ENCODE measurements at regions not wholly inside any gene's neighbourhood (a gene's known extent, or its start where the extent isn't known, plus 50 kb on each side); places are given as distances from the start of the nearest gene placed in this dataset.

GRCh38 chr6:137349856-137350830 is 131.0 kb upstream of the IFNGR1 start:
- no peak for DNase-seq
- Histone ChIP-seq H3K36me3 (no peaks in the 10 kb centered on the region), H3K27me3 (no peaks in the 10 kb centered on the region), H3K9me3 (no peaks in the 10 kb centered on the region), H3K4me3 (peak overlapping the region in 1 of 4 donors; percentile 10), H3K4me1 (no peaks in the 10 kb centered on the region), H3K27ac (peak overlapping the region in 2 of 4 donors; percentile 6 to 18)
- TF ChIP-seq, protein P1, sequence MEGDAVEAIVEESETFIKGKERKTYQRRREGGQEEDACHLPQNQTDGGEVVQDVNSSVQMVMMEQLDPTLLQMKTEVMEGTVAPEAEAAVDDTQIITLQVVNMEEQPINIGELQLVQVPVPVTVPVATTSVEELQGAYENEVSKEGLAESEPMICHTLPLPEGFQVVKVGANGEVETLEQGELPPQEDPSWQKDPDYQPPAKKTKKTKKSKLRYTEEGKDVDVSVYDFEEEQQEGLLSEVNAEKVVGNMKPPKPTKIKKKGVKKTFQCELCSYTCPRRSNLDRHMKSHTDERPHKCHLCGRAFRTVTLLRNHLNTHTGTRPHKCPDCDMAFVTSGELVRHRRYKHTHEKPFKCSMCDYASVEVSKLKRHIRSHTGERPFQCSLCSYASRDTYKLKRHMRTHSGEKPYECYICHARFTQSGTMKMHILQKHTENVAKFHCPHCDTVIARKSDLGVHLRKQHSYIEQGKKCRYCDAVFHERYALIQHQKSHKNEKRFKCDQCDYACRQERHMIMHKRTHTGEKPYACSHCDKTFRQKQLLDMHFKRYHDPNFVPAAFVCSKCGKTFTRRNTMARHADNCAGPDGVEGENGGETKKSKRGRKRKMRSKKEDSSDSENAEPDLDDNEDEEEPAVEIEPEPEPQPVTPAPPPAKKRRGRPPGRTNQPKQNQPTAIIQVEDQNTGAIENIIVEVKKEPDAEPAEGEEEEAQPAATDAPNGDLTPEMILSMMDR (IDR thresholded peaks at IDR 0.05), result no peak
- no peak for TF ChIP-seq POLR2A (IDR thresholded peaks at IDR 0.05)
- 61 to 64% methylated on average over 11 of the region's 11 CpGs for WGBS, 2 donors
- intact Hi-C loops (cut with DNase I), result no loop called here

GRCh38 chr6:137348777-137349176 is 129.6 kb upstream of the IFNGR1 start:
- WGBS, 2 donors, result 68 to 85% methylated on average over 3 of the region's 3 CpGs
- H3K4me1 ChIP-seq, result no peaks in the 10 kb centered on the region
- H3K27me3 ChIP-seq, result no peaks in the 10 kb centered on the region
- TF ChIP-seq, protein P1 (IDR thresholded peaks at IDR 0.05), result no peak
- no peak for TF ChIP-seq POLR2A (IDR thresholded peaks at IDR 0.05)
- H3K27ac ChIP-seq, result no peak overlapping the region
- no peak overlapping the region for H3K4me3 ChIP-seq
- H3K9me3 ChIP-seq, result no peaks in the 10 kb centered on the region
- H3K36me3 ChIP-seq, result no peaks in the 10 kb centered on the region
- intact Hi-C loops (cut with DNase I), result no loop called here
- DNase-seq, result no peak

- intact Hi-C loops (cut with DNase I), result no loop called here
- DNase-seq, result no peak
- WGBS, 2 donors, result 88 to 89% methylated on average over 3 of the region's 3 CpGs
- Histone ChIP-seq H3K27ac (no peak overlapping the region), H3K36me3 (no peaks in the 10 kb centered on the region), H3K4me3 (peak overlapping the region in 2 of 4 donors; percentile 21 to 56), H3K27me3 (no peaks in the 10 kb centered on the region), H3K9me3 (no peaks in the 10 kb centered on the region), H3K4me1 (peaks cover 0 to 33% (median 16%) of the 10 kb centered on the region in 3 donors)
- TF ChIP-seq, protein P1 (IDR thresholded peaks at IDR 0.05), result no peak
- no peak for TF ChIP-seq POLR2A (IDR thresholded peaks at IDR 0.05)
Observed at GRCh38 chr6:137343241-137343640, 124.1 kb upstream of the IFNGR1 start.

DNA sequence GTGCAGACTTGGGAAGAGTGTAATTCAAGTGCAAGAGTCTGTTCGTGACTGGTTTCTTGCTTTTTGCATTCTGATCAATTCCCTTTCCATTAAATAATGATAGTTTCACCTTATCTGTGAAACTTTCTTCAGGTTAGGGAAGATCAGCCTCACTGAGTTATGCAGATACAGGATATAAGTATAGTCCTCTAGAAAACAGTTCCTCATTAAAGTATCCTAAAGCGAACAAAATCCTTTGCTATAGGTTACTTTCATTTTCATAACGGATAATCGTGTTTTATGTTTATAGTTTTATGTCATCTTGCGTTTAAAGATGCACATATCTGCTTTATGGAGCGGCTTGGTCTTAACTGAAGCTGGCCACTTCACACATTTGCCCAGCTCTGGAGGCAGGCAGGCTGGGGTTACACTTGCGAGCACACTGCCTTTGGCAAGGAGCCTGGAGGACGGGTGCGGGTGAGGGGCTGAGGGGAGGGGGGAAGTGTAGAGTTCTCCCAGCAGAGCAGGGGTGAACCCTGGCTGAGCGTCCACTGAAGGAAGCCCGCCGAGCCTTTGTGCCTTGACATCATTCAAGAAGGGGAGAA is 123.5 kb upstream of the IFNGR1 start:
- DNase-seq, result no peak
- no peak overlapping the region for H3K27ac ChIP-seq
- TF ChIP-seq, protein P1 (IDR thresholded peaks at IDR 0.05), result no peak
- no peak for TF ChIP-seq POLR2A (IDR thresholded peaks at IDR 0.05)
- H3K4me3 ChIP-seq, result peak overlapping the region in 3 of 4 donors; percentile 21 to 56 (median 31)
- intact Hi-C loops (cut with DNase I), result no loop called here
- no peaks in the 10 kb centered on the region for H3K36me3 ChIP-seq
- 43 to 45% methylated on average over 11 to 12 of the region's 12 CpGs for WGBS, 2 donors
- H3K4me1 ChIP-seq, result peaks cover 0 to 33% (median 16%) of the 10 kb centered on the region in 3 donors
- no peaks in the 10 kb centered on the region for H3K27me3 ChIP-seq
- no peaks in the 10 kb centered on the region for H3K9me3 ChIP-seq

- Histone ChIP-seq H3K27ac (no peak overlapping the region), H3K4me3 (no peak overlapping the region), H3K36me3 (no peaks in the 10 kb centered on the region), H3K4me1 (peaks cover 0 to 33% (median 16%) of the 10 kb centered on the region in 3 donors), H3K27me3 (no peaks in the 10 kb centered on the region), H3K9me3 (no peaks in the 10 kb centered on the region)
- intact Hi-C loops (cut with DNase I), result no loop called here
- WGBS, 2 donors, result 53 to 63% methylated on average over 4 to 14 of the region's 15 CpGs
- TF ChIP-seq, protein P1 (IDR thresholded peaks at IDR 0.05), result peak in 1 of 6 experiments; percentile 14
- no peak for TF ChIP-seq POLR2A (IDR thresholded peaks at IDR 0.05)
- DNase-seq, result no peak
Observed at GRCh38 chr6:137341681-137342195, 122.6 kb upstream of the IFNGR1 start.

All from esophagus squamous epithelium (tissue), 5 donors.